B cell (primary cell): ENCODE measurements at regions not wholly inside any gene's neighbourhood (a gene's known extent, or its start where the extent isn't known, plus 50 kb on each side); places are given as distances from the start of the nearest gene placed in this dataset.

Experiments
- EZH2 ChIP-seq: IDR thresholded peaks from 2 replicates; pipeline ENCODE4 v1.6.1; 2012; ENCODE audit warnings: borderline replicate concordance, low read depth, mild to moderate bottlenecking, moderate library complexity, low read length; ENCODE audit not compliant: insufficient read depth, poor library complexity, severe bottlenecking
- TF ChIP-seq, protein P1 (sequence below): fragments of 200-600 bp; IDR thresholded peaks from one replicate; pipeline ENCODE4 v1.8.0; 2022; ENCODE audit warnings: antibody characterized with exemption, mild to moderate bottlenecking

DNA sequence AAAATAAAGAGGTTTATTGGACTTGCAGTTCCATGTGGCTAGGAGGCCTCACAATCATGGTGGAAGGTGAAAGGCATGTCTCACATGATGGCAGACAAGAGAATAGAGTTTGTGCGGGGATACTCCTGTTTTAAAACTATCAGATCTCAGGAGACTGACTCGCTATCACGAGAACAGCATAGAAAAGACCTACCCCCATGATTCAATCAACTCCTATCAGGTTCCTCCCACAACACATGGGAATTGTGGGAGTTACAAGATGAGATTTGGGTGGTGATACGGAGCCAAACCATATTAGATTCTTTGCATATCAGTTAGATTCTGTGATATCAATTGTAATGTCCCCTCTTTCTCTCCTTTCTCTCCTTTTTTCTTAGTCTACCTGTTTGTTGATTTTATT lies 1178.7 kb upstream of the LRRTM1 start:
- TF ChIP-seq, protein P1, sequence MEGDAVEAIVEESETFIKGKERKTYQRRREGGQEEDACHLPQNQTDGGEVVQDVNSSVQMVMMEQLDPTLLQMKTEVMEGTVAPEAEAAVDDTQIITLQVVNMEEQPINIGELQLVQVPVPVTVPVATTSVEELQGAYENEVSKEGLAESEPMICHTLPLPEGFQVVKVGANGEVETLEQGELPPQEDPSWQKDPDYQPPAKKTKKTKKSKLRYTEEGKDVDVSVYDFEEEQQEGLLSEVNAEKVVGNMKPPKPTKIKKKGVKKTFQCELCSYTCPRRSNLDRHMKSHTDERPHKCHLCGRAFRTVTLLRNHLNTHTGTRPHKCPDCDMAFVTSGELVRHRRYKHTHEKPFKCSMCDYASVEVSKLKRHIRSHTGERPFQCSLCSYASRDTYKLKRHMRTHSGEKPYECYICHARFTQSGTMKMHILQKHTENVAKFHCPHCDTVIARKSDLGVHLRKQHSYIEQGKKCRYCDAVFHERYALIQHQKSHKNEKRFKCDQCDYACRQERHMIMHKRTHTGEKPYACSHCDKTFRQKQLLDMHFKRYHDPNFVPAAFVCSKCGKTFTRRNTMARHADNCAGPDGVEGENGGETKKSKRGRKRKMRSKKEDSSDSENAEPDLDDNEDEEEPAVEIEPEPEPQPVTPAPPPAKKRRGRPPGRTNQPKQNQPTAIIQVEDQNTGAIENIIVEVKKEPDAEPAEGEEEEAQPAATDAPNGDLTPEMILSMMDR, result no peak
- TF ChIP-seq EZH2, result no peak
